PC-9 (cell line): ENCODE measurements at regions not wholly inside any gene's neighbourhood (a gene's known extent, or its start where the extent isn't known, plus 50 kb on each side); places are given as distances from the start of the nearest gene placed in this dataset.
"Not testable (repeated sequence)": the region's sequence is repeated elsewhere in the genome, so short reads cannot be mapped to it uniquely, and the experiment has no call there.

Experiments
- BruUV-seq: library from RNA; stranded (reverse); fragments of 400-500 nt; replicated peaks from 2 replicates; lab custom pipeline; 2021; lab: Mats Ljungman, UMichigan
- CTCF ChIA-PET: fragments of 300-600 bp; sonication (Branson Sonifier 250); formaldehyde crosslinking; loops from one replicate; lab custom pipeline; 2022; ENCODE audit warnings: antibody characterized with exemption; lab: Charles Lee
- POLR2A ChIA-PET: fragments of 300-600 bp; sonication (Branson Sonifier 250); formaldehyde crosslinking; loops from one replicate; lab custom pipeline; 2022; ENCODE audit warnings: antibody characterized with exemption; ENCODE audit not compliant: unreplicated experiment; lab: Charles Lee
- DNase-seq, 2 experiments: peaks; one replicate each; pipeline versions ENCODE4 v3.0.0 to v3.0.0-alpha.2; 2015 to 2022; ENCODE audit warnings: mixed read lengths in 1 of 2
- H2AFZ ChIP-seq: fragments of 200-600 bp; sonication (generic); 2 replicates; pipeline ENCODE4 v1.8.1; 2017; ENCODE audit warnings: antibody characterized with exemption
- H3F3A ChIP-seq: fragments of 200-600 bp; sonication (generic); 2 replicates; pipeline ENCODE4 v1.8.1; 2017; ENCODE audit warnings: antibody characterized with exemption, mild to moderate bottlenecking, low read depth; ENCODE audit not compliant: insufficient read depth
- H3K27ac ChIP-seq: fragments of 200-600 bp; sonication (generic); 2 replicates; pipeline ENCODE4 v1.6.1; 2016; ENCODE audit warnings: mixed run types
- H3K27me3 ChIP-seq: fragments of 200-600 bp; sonication (generic); 2 replicates; pipeline ENCODE4 v1.6.1; 2016; ENCODE audit warnings: low read depth, mixed run types; ENCODE audit not compliant: insufficient read depth
- H3K36me3 ChIP-seq: fragments of 200-600 bp; sonication (generic); 2 replicates; pipeline ENCODE4 v1.6.1; 2016; ENCODE audit warnings: low read depth, mixed run types
- H3K4me1 ChIP-seq: fragments of 200-600 bp; sonication (generic); replicated peaks from 2 replicates; pipeline ENCODE4 v1.6.1; 2016; ENCODE audit warnings: mixed run types; ENCODE audit not compliant: insufficient read depth
- H3K4me2 ChIP-seq: fragments of 200-600 bp; sonication (generic); 2 replicates; pipeline ENCODE4 v1.6.1; 2017; ENCODE audit warnings: mixed run types
- H3K4me3 ChIP-seq: fragments of 200-600 bp; sonication (generic); 2 replicates; pipeline ENCODE4 v1.6.1; 2016; ENCODE audit warnings: mixed run types
- H3K79me2 ChIP-seq: fragments of 200-600 bp; sonication (generic); 2 replicates; pipeline ENCODE4 v1.6.1; 2017; ENCODE audit warnings: low read depth, mixed run types
- H3K9me2 ChIP-seq: fragments of 200-600 bp; sonication (generic); 2 replicates; pipeline ENCODE4 v1.8.1; 2017; ENCODE audit warnings: mild to moderate bottlenecking; ENCODE audit not compliant: insufficient read depth
- H3K9me3 ChIP-seq: fragments of 200-600 bp; sonication (generic); 2 replicates; pipeline ENCODE4 v1.8.1; 2016; ENCODE audit warnings: low read depth; ENCODE audit not compliant: insufficient read depth
- H4K20me1 ChIP-seq: fragments of 200-600 bp; sonication (generic); 2 replicates; pipeline ENCODE4 v1.8.1; 2017; ENCODE audit not compliant: insufficient read depth
- CTCF ChIP-seq: fragments of 200-600 bp; sonication (generic); conservative IDR thresholded peaks from 2 replicates; pipeline ENCODE4 v1.6.1; 2017; ENCODE audit warnings: mixed run types, antibody characterized with exemption, mild to moderate bottlenecking, moderate library complexity
- EZH2 ChIP-seq: fragments of 200-600 bp; sonication (generic); IDR thresholded peaks from 2 replicates; pipeline ENCODE4 v1.8.0; 2017; ENCODE audit warnings: antibody characterized with exemption, low read depth
- intact Hi-C: fragments of 100-400 bp; cut with micrococcal nuclease; formaldehyde crosslinking; loops from one replicate; pipeline ENCODE4 v1.10.0; 2022; ENCODE audit not compliant: unreplicated experiment

- intact Hi-C loops: no loop called here
- H3K9me3 ChIP-seq: no peaks in the 10 kb centered on the region; the same call in 1 of the 2 replicates
- H4K20me1 ChIP-seq: no peaks in the 10 kb centered on the region
- no peaks in the 10 kb centered on the region for H3K36me3 ChIP-seq
- TF ChIP-seq EZH2 (no peak), CTCF (no peak)
- no TSS peak for BruUV-seq
- CTCF ChIA-PET: no interaction called here
- no peak for DNase-seq
- H3K4me3 ChIP-seq: no peak overlapping the region
- no peak overlapping the region for H3K4me2 ChIP-seq
- H3K4me1 ChIP-seq: no peaks in the 10 kb centered on the region
- POLR2A ChIA-PET: no interaction called here
- H3K79me2 ChIP-seq: no peaks in the 10 kb centered on the region
- H2AFZ ChIP-seq: no peak overlapping the region
- H3K27me3 ChIP-seq: no peaks in the 10 kb centered on the region
- no peak overlapping the region for H3K27ac ChIP-seq
- H3F3A ChIP-seq: no peaks in the 10 kb centered on the region
- H3K9me2 ChIP-seq: no peaks in the 10 kb centered on the region
Measured at GRCh38 chr16:47905771-47906170, 250.0 kb downstream of the ABCC12 start.

GRCh38 chr16:47904691-47905090 is 251.1 kb downstream of the ABCC12 start:
- intact Hi-C loops: no loop called here
- no TSS peak for BruUV-seq
- Histone ChIP-seq H3K27ac (no peak overlapping the region), H3K4me3 (no peak overlapping the region), H3K27me3 (no peaks in the 10 kb centered on the region), H3K9me2 (no peaks in the 10 kb centered on the region), H3K36me3 (no peaks in the 10 kb centered on the region), H3K4me2 (no peak overlapping the region), H3K9me3 (no peaks in the 10 kb centered on the region), H2AFZ (no peak overlapping the region), H3K79me2 (no peaks in the 10 kb centered on the region), H3F3A (no peaks in the 10 kb centered on the region), H4K20me1 (no peaks in the 10 kb centered on the region), H3K4me1 (no peaks in the 10 kb centered on the region)
- ChIA-PET POLR2A (no interaction called here), CTCF (no interaction called here)
- no peak for TF ChIP-seq CTCF
- TF ChIP-seq EZH2: no peak
- DNase-seq: no peak

- Histone ChIP-seq H3K4me1 (no peaks in the 10 kb centered on the region), H4K20me1 (no peaks in the 10 kb centered on the region), H3K9me2 (no peaks in the 10 kb centered on the region), H3K27ac (no peak overlapping the region), H2AFZ (no peak overlapping the region), H3K9me3 (no peaks in the 10 kb centered on the region), H3K79me2 (no peaks in the 10 kb centered on the region), H3F3A (no peaks in the 10 kb centered on the region), H3K27me3 (no peaks in the 10 kb centered on the region), H3K4me2 (no peak overlapping the region), H3K4me3 (no peak overlapping the region), H3K36me3 (no peaks in the 10 kb centered on the region)
- intact Hi-C loops: no loop called here
- CTCF ChIA-PET: no interaction called here
- POLR2A ChIA-PET: no interaction called here
- no TSS peak for BruUV-seq
- TF ChIP-seq CTCF (no peak), EZH2 (no peak)
- no peak for DNase-seq
Measured at GRCh38 chr16:47903470-47903869, 252.3 kb downstream of the ABCC12 start.

- CTCF ChIA-PET, H3K9me3 ChIP-seq, H3K4me3 ChIP-seq, H3K4me1 ChIP-seq, H3K27me3 ChIP-seq, POLR2A ChIA-PET, H2AFZ ChIP-seq, H3K79me2 ChIP-seq, H4K20me1 ChIP-seq, H3K4me2 ChIP-seq, BruUV-seq, intact Hi-C loops, H3K9me2 ChIP-seq, DNase-seq, H3F3A ChIP-seq, H3K27ac ChIP-seq, H3K36me3 ChIP-seq: not testable (repeated sequence)
Measured at GRCh38 chr16:47897105-47897504, 258.7 kb downstream of the ABCC12 start.
